ENCODE measurements at regions not wholly inside any gene's neighbourhood (a gene's known extent, or its start where the extent isn't known, plus 50 kb on each side); places are given as distances from the start of the nearest gene placed in this dataset.

GRCh38 chr1:30418939-30419720 is 304.3 kb downstream of the MATN1 start:
- no peak for DNase-seq
- no peak for TF ChIP-seq CTCF (IDR thresholded peaks at IDR 0.05; ENCODE audit: low read depth, low read length, missing control alignments)
- H3K27ac ChIP-seq, result no peak overlapping the region
- no peaks in the 10 kb centered on the region for H3K27me3 ChIP-seq (replicated peaks)
- no peaks in the 10 kb centered on the region for H3K36me3 ChIP-seq (replicated peaks)
- no peak overlapping the region for H3K4me3 ChIP-seq (ENCODE audit: low read depth, low read length)
- in situ Hi-C loops (cut with HindIII; ENCODE audit: low pct_ligation_motif_present, low sequenced_read_pairs), result no loop called here

GRCh38 chr1:30418061-30418938 is 305.1 kb downstream of the MATN1 start:
- in situ Hi-C loops (cut with HindIII; ENCODE audit: low pct_ligation_motif_present, low sequenced_read_pairs), result no loop called here
- Histone ChIP-seq H3K4me3 (ENCODE audit: low read depth, low read length) (no peak overlapping the region), H3K27ac (no peak overlapping the region), H3K36me3 (replicated peaks) (no peaks in the 10 kb centered on the region), H3K27me3 (replicated peaks) (no peaks in the 10 kb centered on the region)
- TF ChIP-seq CTCF (IDR thresholded peaks at IDR 0.05; ENCODE audit: low read depth, low read length, missing control alignments), result no peak
- no peak for DNase-seq

- Histone ChIP-seq H3K36me3 (replicated peaks) (no peaks in the 10 kb centered on the region), H3K4me3 (ENCODE audit: low read depth, low read length) (no peak overlapping the region), H3K27ac (no peak overlapping the region), H3K27me3 (replicated peaks) (no peaks in the 10 kb centered on the region)
- DNase-seq, result no peak
- in situ Hi-C loops (cut with HindIII; ENCODE audit: low pct_ligation_motif_present, low sequenced_read_pairs), result no loop called here
- no peak for TF ChIP-seq CTCF (IDR thresholded peaks at IDR 0.05; ENCODE audit: low read depth, low read length, missing control alignments)
These were observed 305.7 kb downstream of the MATN1 start for GRCh38 chr1:30417701-30418046.

- no peak for DNase-seq
- Histone ChIP-seq H3K4me3 (ENCODE audit: low read depth, low read length) (no peak overlapping the region), H3K36me3 (replicated peaks) (no peaks in the 10 kb centered on the region), H3K27me3 (replicated peaks) (no peaks in the 10 kb centered on the region), H3K27ac (no peak overlapping the region)
- in situ Hi-C loops (cut with HindIII; ENCODE audit: low pct_ligation_motif_present, low sequenced_read_pairs), result no loop called here
- no peak for TF ChIP-seq CTCF (IDR thresholded peaks at IDR 0.05; ENCODE audit: low read depth, low read length, missing control alignments)
These were observed 306.2 kb downstream of the MATN1 start for GRCh38 chr1:30417001-30417700.

GRCh38 chr1:30416221-30416820 is 307.1 kb downstream of the MATN1 start:
- Histone ChIP-seq H3K36me3 (replicated peaks) (no peaks in the 10 kb centered on the region), H3K27ac (no peak overlapping the region), H3K27me3 (replicated peaks) (no peaks in the 10 kb centered on the region), H3K4me3 (ENCODE audit: low read depth, low read length) (no peak overlapping the region)
- in situ Hi-C loops (cut with HindIII; ENCODE audit: low pct_ligation_motif_present, low sequenced_read_pairs), result no loop called here
- DNase-seq, result no peak
- no peak for TF ChIP-seq CTCF (IDR thresholded peaks at IDR 0.05; ENCODE audit: low read depth, low read length, missing control alignments)
